ENCODE measurements at regions not wholly inside any gene's neighbourhood (a gene's known extent, or its start where the extent isn't known, plus 50 kb on each side); places are given as distances from the start of the nearest gene placed in this dataset.

DNA sequence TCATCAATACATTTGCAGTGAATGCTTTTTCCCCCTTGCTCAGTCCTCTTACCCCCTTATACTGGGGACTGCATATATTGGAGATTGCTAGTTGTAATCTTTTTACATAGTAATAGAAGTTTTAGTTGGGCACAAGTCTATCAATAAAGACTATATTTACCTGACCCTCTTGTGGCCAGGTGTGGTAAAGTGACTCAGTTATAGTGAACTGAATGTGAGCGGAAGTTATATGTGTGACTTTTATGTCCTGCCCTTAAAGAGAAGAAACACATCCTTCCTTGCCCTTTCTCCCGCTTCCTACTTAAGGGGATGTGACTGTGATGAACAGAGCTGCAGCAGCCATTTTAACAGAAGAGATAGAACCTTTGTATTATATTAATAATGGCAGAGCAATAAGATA lies 362.0 kb downstream of the METTL15 start:
- in situ Hi-C loops (cut with HindIII; ENCODE audit: low pct_ligation_motif_present, low sequenced_read_pairs), result no loop called here
- TF ChIP-seq, protein P1, sequence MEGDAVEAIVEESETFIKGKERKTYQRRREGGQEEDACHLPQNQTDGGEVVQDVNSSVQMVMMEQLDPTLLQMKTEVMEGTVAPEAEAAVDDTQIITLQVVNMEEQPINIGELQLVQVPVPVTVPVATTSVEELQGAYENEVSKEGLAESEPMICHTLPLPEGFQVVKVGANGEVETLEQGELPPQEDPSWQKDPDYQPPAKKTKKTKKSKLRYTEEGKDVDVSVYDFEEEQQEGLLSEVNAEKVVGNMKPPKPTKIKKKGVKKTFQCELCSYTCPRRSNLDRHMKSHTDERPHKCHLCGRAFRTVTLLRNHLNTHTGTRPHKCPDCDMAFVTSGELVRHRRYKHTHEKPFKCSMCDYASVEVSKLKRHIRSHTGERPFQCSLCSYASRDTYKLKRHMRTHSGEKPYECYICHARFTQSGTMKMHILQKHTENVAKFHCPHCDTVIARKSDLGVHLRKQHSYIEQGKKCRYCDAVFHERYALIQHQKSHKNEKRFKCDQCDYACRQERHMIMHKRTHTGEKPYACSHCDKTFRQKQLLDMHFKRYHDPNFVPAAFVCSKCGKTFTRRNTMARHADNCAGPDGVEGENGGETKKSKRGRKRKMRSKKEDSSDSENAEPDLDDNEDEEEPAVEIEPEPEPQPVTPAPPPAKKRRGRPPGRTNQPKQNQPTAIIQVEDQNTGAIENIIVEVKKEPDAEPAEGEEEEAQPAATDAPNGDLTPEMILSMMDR (IDR thresholded peaks at IDR 0.05; ENCODE audit: low read depth, low read length, missing control alignments), result no peak
- no peak for DNase-seq
- Histone ChIP-seq H3K27ac (no peak overlapping the region), H3K4me3 (ENCODE audit: low read depth, low read length) (no peak overlapping the region), H3K27me3 (replicated peaks) (no peaks in the 10 kb centered on the region), H3K36me3 (replicated peaks) (no peaks in the 10 kb centered on the region)

DNA sequence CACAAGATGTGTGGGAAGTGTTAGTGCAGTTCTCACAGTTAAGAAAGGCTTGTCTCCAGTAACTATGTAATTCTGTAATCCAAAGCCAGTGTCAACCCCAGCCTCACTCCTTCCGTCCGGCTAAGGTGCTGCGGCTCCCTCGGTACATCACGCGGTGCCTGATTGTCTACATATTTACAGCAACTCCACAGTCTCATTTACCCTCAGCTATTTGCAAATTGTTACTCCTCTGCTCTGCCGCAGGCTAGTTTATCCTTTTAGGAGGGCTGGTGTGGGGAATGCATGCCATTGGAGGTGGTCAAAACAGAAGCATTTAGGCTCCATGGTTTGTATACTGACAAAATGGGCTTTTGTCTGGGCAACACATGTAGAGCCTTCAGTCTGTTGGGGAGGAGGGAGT lies 358.3 kb downstream of the METTL15 start:
- H3K36me3 ChIP-seq (replicated peaks), result no peaks in the 10 kb centered on the region
- in situ Hi-C loops (cut with HindIII; ENCODE audit: low pct_ligation_motif_present, low sequenced_read_pairs), result no loop called here
- TF ChIP-seq, protein P1 (IDR thresholded peaks at IDR 0.05; ENCODE audit: low read depth, low read length, missing control alignments), result no peak
- H3K27ac ChIP-seq, result no peak overlapping the region
- H3K27me3 ChIP-seq (replicated peaks), result no peaks in the 10 kb centered on the region
- H3K4me3 ChIP-seq (ENCODE audit: low read depth, low read length), result no peak overlapping the region
- no peak for DNase-seq

DNA sequence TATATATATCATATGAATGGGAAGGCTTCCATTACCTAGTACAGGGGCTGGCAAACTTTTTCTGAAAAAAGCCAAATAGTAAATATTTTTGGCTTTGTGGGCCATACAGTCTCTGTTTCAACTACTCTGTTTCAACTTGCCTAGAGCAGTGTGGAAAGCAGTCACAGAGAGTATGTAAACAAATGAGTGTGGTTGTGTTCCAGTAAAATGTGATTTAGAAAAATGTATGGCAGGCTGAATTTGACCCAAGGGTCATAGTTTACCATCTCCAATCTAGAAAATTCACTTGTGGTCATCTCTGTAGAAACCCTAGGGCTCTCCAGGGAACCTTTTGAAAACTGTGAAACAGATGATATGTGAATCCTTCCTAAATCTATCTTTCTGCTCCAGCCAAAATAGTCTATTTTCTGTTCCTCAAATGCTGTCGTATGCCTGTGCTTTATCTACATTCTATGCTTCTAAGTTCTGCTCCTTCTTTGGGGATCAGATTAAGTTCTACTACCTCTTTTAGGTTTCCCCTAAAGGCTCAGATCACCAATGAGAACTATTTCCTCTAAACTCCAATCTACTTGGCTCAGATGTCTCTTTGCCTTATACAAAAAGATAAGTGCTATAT lies 356.2 kb downstream of the METTL15 start:
- in situ Hi-C loops (cut with HindIII; ENCODE audit: low pct_ligation_motif_present, low sequenced_read_pairs), result no loop called here
- Histone ChIP-seq H3K36me3 (replicated peaks) (no peaks in the 10 kb centered on the region), H3K4me3 (ENCODE audit: low read depth, low read length) (no peak overlapping the region), H3K27ac (peak overlapping the region; percentile 61), H3K27me3 (replicated peaks) (no peaks in the 10 kb centered on the region)
- TF ChIP-seq, protein P1 (IDR thresholded peaks at IDR 0.05; ENCODE audit: low read depth, low read length, missing control alignments), result no peak
- DNase-seq, result peak; percentile 30

DNA sequence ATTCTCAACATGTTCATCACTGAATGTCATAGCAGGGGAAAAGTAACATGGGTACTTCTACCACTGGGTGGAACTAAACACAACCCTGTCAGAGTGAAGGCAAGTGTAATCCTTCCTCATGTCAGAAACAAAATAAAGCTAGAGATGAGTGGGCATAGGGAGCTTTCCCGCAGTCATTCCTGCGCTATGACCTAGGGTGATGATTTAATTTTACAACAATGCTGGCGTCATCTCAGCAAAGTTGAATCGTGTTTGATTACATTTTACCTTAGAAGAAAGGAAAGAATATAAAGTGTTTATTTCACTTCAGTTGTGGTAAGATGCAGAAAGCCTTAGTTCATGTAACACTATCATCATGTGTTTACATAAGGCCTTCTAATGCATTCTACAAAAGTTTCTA lies 355.6 kb downstream of the METTL15 start:
- TF ChIP-seq, protein P1 (IDR thresholded peaks at IDR 0.05; ENCODE audit: low read depth, low read length, missing control alignments), result peak; percentile 5
- no peaks in the 10 kb centered on the region for H3K36me3 ChIP-seq (replicated peaks)
- H3K27ac ChIP-seq, result peak overlapping the region; percentile 61
- DNase-seq, result peak; percentile 70
- no peak overlapping the region for H3K4me3 ChIP-seq (ENCODE audit: low read depth, low read length)
- no peaks in the 10 kb centered on the region for H3K27me3 ChIP-seq (replicated peaks)
- in situ Hi-C loops (cut with HindIII; ENCODE audit: low pct_ligation_motif_present, low sequenced_read_pairs), result no loop called here

DNA sequence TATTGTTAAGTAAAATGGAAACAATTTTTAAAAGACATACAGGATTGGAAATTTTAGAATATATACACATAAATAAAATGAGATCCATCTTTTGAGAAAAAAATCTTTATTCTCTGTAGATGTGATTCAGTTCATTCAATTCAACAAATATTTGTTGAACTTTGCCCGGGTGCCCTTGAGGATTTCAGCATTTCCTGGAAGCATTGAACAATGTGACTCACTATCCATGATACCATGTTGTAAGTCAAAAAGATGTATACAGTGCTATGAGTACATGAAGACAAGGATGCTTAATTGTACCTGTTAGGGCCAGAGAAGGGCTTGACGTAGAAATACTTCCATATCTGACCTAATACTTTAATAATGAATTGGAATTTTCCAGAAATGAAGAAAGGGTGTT lies 353.7 kb downstream of the METTL15 start:
- Histone ChIP-seq H3K27me3 (replicated peaks) (no peaks in the 10 kb centered on the region), H3K4me3 (ENCODE audit: low read depth, low read length) (no peak overlapping the region), H3K27ac (peak overlapping the region; percentile 4), H3K36me3 (replicated peaks) (no peaks in the 10 kb centered on the region)
- DNase-seq, result no peak
- in situ Hi-C loops (cut with HindIII; ENCODE audit: low pct_ligation_motif_present, low sequenced_read_pairs), result no loop called here
- TF ChIP-seq, protein P1 (IDR thresholded peaks at IDR 0.05; ENCODE audit: low read depth, low read length, missing control alignments), result no peak

DNA sequence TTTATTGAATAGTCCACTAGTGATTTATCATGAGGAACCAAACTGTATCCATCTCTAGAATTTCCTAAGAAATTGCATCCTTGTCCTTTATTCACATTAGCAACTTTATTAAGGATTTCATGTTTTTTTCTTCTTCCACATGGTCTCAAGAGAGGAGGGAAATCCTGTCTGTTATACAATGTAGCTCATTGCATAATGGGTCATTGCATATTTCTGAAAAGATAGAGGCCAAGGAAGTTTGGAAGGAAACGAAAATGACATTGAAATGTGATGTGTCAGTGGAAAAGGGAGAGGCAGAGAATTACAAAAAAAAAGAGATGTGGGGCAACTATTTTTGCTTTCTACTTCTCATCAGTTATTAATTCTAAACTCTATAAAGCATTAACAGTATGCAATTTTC lies 353.1 kb downstream of the METTL15 start:
- in situ Hi-C loops (cut with HindIII; ENCODE audit: low pct_ligation_motif_present, low sequenced_read_pairs), result no loop called here
- no peak overlapping the region for H3K27ac ChIP-seq
- TF ChIP-seq, protein P1 (IDR thresholded peaks at IDR 0.05; ENCODE audit: low read depth, low read length, missing control alignments), result no peak
- H3K27me3 ChIP-seq (replicated peaks), result no peaks in the 10 kb centered on the region
- DNase-seq, result peak; percentile 18
- no peaks in the 10 kb centered on the region for H3K36me3 ChIP-seq (replicated peaks)
- H3K4me3 ChIP-seq (ENCODE audit: low read depth, low read length), result no peak overlapping the region

All from brain microvascular endothelial cell (primary cell).